Fibroblast of peridontal ligament (primary cell): ENCODE measurements at regions not wholly inside any gene's neighbourhood (a gene's known extent, or its start where the extent isn't known, plus 50 kb on each side); places are given as distances from the start of the nearest gene placed in this dataset.
"Not testable (repeated sequence)": the region's sequence is repeated elsewhere in the genome, so short reads cannot be mapped to it uniquely, and the experiment has no call there.

ENCODE experiments used
- DNase-seq: peaks from one replicate; pipeline ENCODE4 v3.0.0-alpha.2; 2010; ENCODE audit errors: extremely low read depth

- no peak for DNase-seq
Measured at GRCh38 chr4:55251896-55252295, 94.1 kb upstream of the SRD5A3 start.

GRCh38 chr4:55253948-55254593 is 92.0 kb upstream of the SRD5A3 start:
- no peak for DNase-seq

- peak; percentile 62 for DNase-seq
Measured at GRCh38 chr4:55255179-55255578, 90.9 kb upstream of the SRD5A3 start.

GRCh38 chr4:55256787-55257186 is 89.3 kb upstream of the SRD5A3 start:
- DNase-seq, result no peak

- no peak for DNase-seq
Measured at GRCh38 chr4:55258152-55258865, 87.7 kb upstream of the SRD5A3 start.

GRCh38 chr4:55259294-55259693 is 86.7 kb upstream of the SRD5A3 start:
- no peak for DNase-seq

GRCh38 chr4:55269470-55269869 is 76.6 kb upstream of the SRD5A3 start:
- DNase-seq, result no peak

- DNase-seq, result no peak
Measured at GRCh38 chr4:55269995-55270394, 76.0 kb upstream of the SRD5A3 start.

GRCh38 chr4:55270481-55270880 is 75.6 kb upstream of the SRD5A3 start:
- no peak for DNase-seq

- DNase-seq, result no peak
Measured at GRCh38 chr4:55272102-55272501, 73.9 kb upstream of the SRD5A3 start.

- no peak for DNase-seq
Measured at GRCh38 chr4:55272589-55272988, 73.5 kb upstream of the SRD5A3 start.

- DNase-seq, result no peak
Measured at GRCh38 chr4:55277011-55277410, 69.0 kb upstream of the SRD5A3 start.

GRCh38 chr4:55278316-55278715 is 67.7 kb upstream of the SRD5A3 start:
- no peak for DNase-seq

- not testable (repeated sequence) for DNase-seq
Measured at GRCh38 chr4:55280474-55280873, 65.6 kb upstream of the SRD5A3 start.

- DNase-seq, result not testable (repeated sequence)
Measured at GRCh38 chr4:55281118-55281683, 64.8 kb upstream of the SRD5A3 start.

GRCh38 chr4:55284331-55284730 is 61.7 kb upstream of the SRD5A3 start:
- no peak for DNase-seq

GRCh38 chr4:55291227-55291640 is 54.8 kb upstream of the SRD5A3 start:
- DNase-seq, result no peak

- no peak for DNase-seq
Measured at GRCh38 chr4:55296096-55296495, 49.9 kb upstream of the SRD5A3 start.
